OCI-LY7 (cell line): ENCODE measurements at regions not wholly inside any gene's neighbourhood (a gene's known extent, or its start where the extent isn't known, plus 50 kb on each side); places are given as distances from the start of the nearest gene placed in this dataset.

ENCODE experiments used
- CTCF ChIP-seq: fragments of 200-600 bp; sonication (generic); conservative IDR thresholded peaks from 2 replicates; pipeline ENCODE4 v1.5.1; 2014; ENCODE audit warnings: mild to moderate bottlenecking, antibody characterized with exemption, low read length, moderate library complexity, mixed read lengths
- EZH2phosphoT487 ChIP-seq: fragments of 200-600 bp; sonication (generic); IDR thresholded peaks from 2 replicates; pipeline ENCODE4 v1.6.1; 2018; ENCODE audit warnings: low read depth, borderline replicate concordance, mild to moderate bottlenecking, mixed run types, antibody characterized with exemption, low read length, moderate library complexity, mixed read lengths

DNA sequence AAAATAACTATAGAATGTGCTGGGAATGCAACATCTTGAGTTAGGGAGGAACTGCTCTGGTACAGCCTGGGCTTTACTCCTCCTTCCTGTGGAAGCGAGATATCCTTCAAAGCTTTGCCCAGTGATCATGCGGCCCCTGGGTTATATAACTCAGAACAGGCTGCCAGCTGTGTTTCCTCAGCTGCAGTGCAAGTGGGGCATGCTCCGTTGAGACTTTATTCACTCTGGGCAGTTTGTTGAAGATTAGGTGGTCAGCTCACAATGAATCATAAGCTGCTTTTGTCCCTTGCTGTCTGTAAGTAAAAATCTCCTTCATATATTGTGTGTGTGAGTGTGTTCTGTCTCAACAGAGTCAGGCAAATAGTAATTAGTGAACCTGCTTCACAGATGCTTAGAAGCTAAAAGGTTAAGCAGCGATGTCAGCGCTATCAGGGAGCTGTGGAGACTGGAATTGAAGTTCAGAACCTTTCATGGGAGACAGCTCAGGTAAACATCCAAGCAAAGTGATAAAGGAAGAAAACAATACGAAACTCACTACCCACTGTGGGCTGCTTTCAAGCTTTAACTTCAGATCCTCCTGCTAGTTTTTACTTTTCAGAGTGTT lies 688.4 kb downstream of the HTR1B start:
- TF ChIP-seq CTCF (no peak), EZH2phosphoT487 (no peak)
